ENCODE measurements at regions not wholly inside any gene's neighbourhood (a gene's known extent, or its start where the extent isn't known, plus 50 kb on each side); places are given as distances from the start of the nearest gene placed in this dataset.

- FAIRE-seq = no peak
These were observed 351.8 kb upstream of the FMN2 start for GRCh38 chr1:239739919-239740318.

GRCh38 chr1:239742416-239743109 lies 349.1 kb upstream of the FMN2 start:
- no peak for FAIRE-seq

- no peak for FAIRE-seq
These were observed 346.8 kb upstream of the FMN2 start for GRCh38 chr1:239744851-239745250.

- no peak for FAIRE-seq
These were observed 336.4 kb upstream of the FMN2 start for GRCh38 chr1:239755107-239755912.

- no peak for FAIRE-seq
These were observed 334.0 kb upstream of the FMN2 start for GRCh38 chr1:239757716-239758115.

GRCh38 chr1:239758756-239759155 lies 332.9 kb upstream of the FMN2 start:
- FAIRE-seq = no peak

GRCh38 chr1:239761509-239761908 lies 330.2 kb upstream of the FMN2 start:
- FAIRE-seq = no peak

- FAIRE-seq = no peak
These were observed 327.8 kb upstream of the FMN2 start for GRCh38 chr1:239763850-239764249.

- no peak for FAIRE-seq
These were observed 327.1 kb upstream of the FMN2 start for GRCh38 chr1:239764546-239764945.

- no peak for FAIRE-seq
These were observed 326.5 kb upstream of the FMN2 start for GRCh38 chr1:239765163-239765562.

GRCh38 chr1:239771550-239771949 lies 320.1 kb upstream of the FMN2 start:
- no peak for FAIRE-seq

- FAIRE-seq = no peak
These were observed 319.2 kb upstream of the FMN2 start for GRCh38 chr1:239772446-239772845.

- FAIRE-seq = no peak
These were observed 316.2 kb upstream of the FMN2 start for GRCh38 chr1:239775466-239775865.

GRCh38 chr1:239778208-239778813 lies 313.4 kb upstream of the FMN2 start:
- FAIRE-seq = no peak

GRCh38 chr1:239779962-239780361 lies 311.7 kb upstream of the FMN2 start:
- FAIRE-seq = no peak

- no peak for FAIRE-seq
These were observed 306.8 kb upstream of the FMN2 start for GRCh38 chr1:239784896-239785295.

GRCh38 chr1:239785576-239785975 lies 306.1 kb upstream of the FMN2 start:
- no peak for FAIRE-seq

GRCh38 chr1:239786464-239786863 lies 305.2 kb upstream of the FMN2 start:
- FAIRE-seq = no peak

GRCh38 chr1:239792157-239792556 lies 299.5 kb upstream of the FMN2 start:
- FAIRE-seq = no peak

- no peak for FAIRE-seq
These were observed 296.4 kb upstream of the FMN2 start for GRCh38 chr1:239795304-239795703.

GRCh38 chr1:239799617-239800016 lies 292.1 kb upstream of the FMN2 start:
- FAIRE-seq = no peak

- no peak for FAIRE-seq
These were observed 290.8 kb upstream of the FMN2 start for GRCh38 chr1:239800861-239801260.

- FAIRE-seq = no peak
These were observed 289.4 kb upstream of the FMN2 start for GRCh38 chr1:239802275-239802674.

- no peak for FAIRE-seq
These were observed 287.9 kb upstream of the FMN2 start for GRCh38 chr1:239803781-239804180.

Data from islet of Langerhans (tissue), 1 donor.